ENCODE measurements at regions not wholly inside any gene's neighbourhood (a gene's known extent, or its start where the extent isn't known, plus 50 kb on each side); places are given as distances from the start of the nearest gene placed in this dataset.

- no CpG with 5 or more reads among the region's 10 CpGs for WGBS (ENCODE audit: insufficient coverage, insufficient read length)
- H3K27me3 ChIP-seq (ENCODE audit: control insufficient read depth, insufficient read depth, low read length) = no peaks in the 10 kb centered on the region
- no peak for DNase-seq (ENCODE audit: low read depth, low spot score)
- H3K9me3 ChIP-seq (ENCODE audit: control insufficient read depth, insufficient read depth, low read length) = no peaks in the 10 kb centered on the region
- no peaks in the 10 kb centered on the region for H3K36me3 ChIP-seq (ENCODE audit: control insufficient read depth, insufficient read depth, low read length)
- no peak overlapping the region for H3K27ac ChIP-seq (ENCODE audit: low read length)
- no peaks in the 10 kb centered on the region; the same call in 1 of the 2 replicates for H3K4me1 ChIP-seq (ENCODE audit: control insufficient read depth, insufficient read depth, low read length)
- no peak overlapping the region for H3K4me3 ChIP-seq (ENCODE audit: low read length)
Observed at GRCh38 chr2:7721413-7721995, 804.3 kb downstream of the RNF144A start.

GRCh38 chr2:7722212-7722910 is 805.1 kb downstream of the RNF144A start:
- Histone ChIP-seq H3K4me1 (ENCODE audit: control insufficient read depth, insufficient read depth, low read length) (no peaks in the 10 kb centered on the region; the same call in 1 of the 2 replicates), H3K36me3 (ENCODE audit: control insufficient read depth, insufficient read depth, low read length) (no peaks in the 10 kb centered on the region), H3K27ac (ENCODE audit: low read length) (no peak overlapping the region), H3K4me3 (ENCODE audit: low read length) (no peak overlapping the region), H3K9me3 (ENCODE audit: control insufficient read depth, insufficient read depth, low read length) (no peaks in the 10 kb centered on the region), H3K27me3 (ENCODE audit: control insufficient read depth, insufficient read depth, low read length) (no peaks in the 10 kb centered on the region)
- DNase-seq (ENCODE audit: low read depth, low spot score) = no peak
- WGBS (ENCODE audit: insufficient coverage, insufficient read length) = no CpG with 5 or more reads among the region's 13 CpGs

- Histone ChIP-seq H3K36me3 (ENCODE audit: control insufficient read depth, insufficient read depth, low read length) (no peaks in the 10 kb centered on the region), H3K27me3 (ENCODE audit: control insufficient read depth, insufficient read depth, low read length) (no peaks in the 10 kb centered on the region), H3K4me1 (ENCODE audit: control insufficient read depth, insufficient read depth, low read length) (no peaks in the 10 kb centered on the region; the same call in 1 of the 2 replicates), H3K27ac (ENCODE audit: low read length) (no peak overlapping the region), H3K9me3 (ENCODE audit: control insufficient read depth, insufficient read depth, low read length) (no peaks in the 10 kb centered on the region), H3K4me3 (ENCODE audit: low read length) (no peak overlapping the region)
- no CpG with 5 or more reads among the region's 5 CpGs for WGBS (ENCODE audit: insufficient coverage, insufficient read length)
- DNase-seq (ENCODE audit: low read depth, low spot score) = no peak
Observed at GRCh38 chr2:7724336-7724735, 807.1 kb downstream of the RNF144A start.

GRCh38 chr2:7725171-7725849 is 808.1 kb downstream of the RNF144A start:
- no CpG with 5 or more reads among the region's 9 CpGs for WGBS (ENCODE audit: insufficient coverage, insufficient read length)
- no peak for DNase-seq (ENCODE audit: low read depth, low spot score)
- no peaks in the 10 kb centered on the region for H3K9me3 ChIP-seq (ENCODE audit: control insufficient read depth, insufficient read depth, low read length)
- no peaks in the 10 kb centered on the region; the same call in 1 of the 2 replicates for H3K4me1 ChIP-seq (ENCODE audit: control insufficient read depth, insufficient read depth, low read length)
- no peaks in the 10 kb centered on the region for H3K36me3 ChIP-seq (ENCODE audit: control insufficient read depth, insufficient read depth, low read length)
- H3K27ac ChIP-seq (ENCODE audit: low read length) = no peak overlapping the region
- no peaks in the 10 kb centered on the region for H3K27me3 ChIP-seq (ENCODE audit: control insufficient read depth, insufficient read depth, low read length)
- no peak overlapping the region for H3K4me3 ChIP-seq (ENCODE audit: low read length)

- 100% methylated on average over 1 of the region's 1 CpG for WGBS (ENCODE audit: insufficient coverage, insufficient read length)
Observed at GRCh38 chr2:7725850-7726242, 808.6 kb downstream of the RNF144A start.

GRCh38 chr2:7726989-7727388 is 809.8 kb downstream of the RNF144A start:
- no CpG with 5 or more reads among the region's 3 CpGs for WGBS (ENCODE audit: insufficient coverage, insufficient read length)
- H3K9me3 ChIP-seq (ENCODE audit: control insufficient read depth, insufficient read depth, low read length) = no peaks in the 10 kb centered on the region
- no peaks in the 10 kb centered on the region; the same call in 1 of the 2 replicates for H3K4me1 ChIP-seq (ENCODE audit: control insufficient read depth, insufficient read depth, low read length)
- no peak for DNase-seq (ENCODE audit: low read depth, low spot score)
- H3K27me3 ChIP-seq (ENCODE audit: control insufficient read depth, insufficient read depth, low read length) = no peaks in the 10 kb centered on the region
- no peaks in the 10 kb centered on the region for H3K36me3 ChIP-seq (ENCODE audit: control insufficient read depth, insufficient read depth, low read length)
- H3K4me3 ChIP-seq (ENCODE audit: low read length) = no peak overlapping the region
- H3K27ac ChIP-seq (ENCODE audit: low read length) = no peak overlapping the region

More at GRCh38 chr2:7725850-7726242, 808.6 kb downstream of the RNF144A start:
- no peaks in the 10 kb centered on the region for H3K27me3 ChIP-seq (ENCODE audit: control insufficient read depth, insufficient read depth, low read length)
- H3K36me3 ChIP-seq (ENCODE audit: control insufficient read depth, insufficient read depth, low read length) = no peaks in the 10 kb centered on the region
- H3K4me3 ChIP-seq (ENCODE audit: low read length) = no peak overlapping the region
- DNase-seq (ENCODE audit: low read depth, low spot score) = no peak
- H3K27ac ChIP-seq (ENCODE audit: low read length) = no peak overlapping the region
- no peaks in the 10 kb centered on the region; the same call in 1 of the 2 replicates for H3K4me1 ChIP-seq (ENCODE audit: control insufficient read depth, insufficient read depth, low read length)
- no peaks in the 10 kb centered on the region for H3K9me3 ChIP-seq (ENCODE audit: control insufficient read depth, insufficient read depth, low read length)

GRCh38 chr2:7728388-7728787 is 811.2 kb downstream of the RNF144A start:
- DNase-seq (ENCODE audit: low read depth, low spot score) = no peak
- H3K9me3 ChIP-seq (ENCODE audit: control insufficient read depth, insufficient read depth, low read length) = no peaks in the 10 kb centered on the region
- H3K36me3 ChIP-seq (ENCODE audit: control insufficient read depth, insufficient read depth, low read length) = no peaks in the 10 kb centered on the region
- no peak overlapping the region for H3K27ac ChIP-seq (ENCODE audit: low read length)
- WGBS (ENCODE audit: insufficient coverage, insufficient read length) = no CpG with 5 or more reads among the region's 8 CpGs
- H3K4me1 ChIP-seq (ENCODE audit: control insufficient read depth, insufficient read depth, low read length) = no peaks in the 10 kb centered on the region; the same call in none of the 2 replicates
- no peak overlapping the region for H3K4me3 ChIP-seq (ENCODE audit: low read length)
- H3K27me3 ChIP-seq (ENCODE audit: control insufficient read depth, insufficient read depth, low read length) = no peaks in the 10 kb centered on the region

GRCh38 chr2:7730449-7730848 is 813.2 kb downstream of the RNF144A start:
- no peak for DNase-seq (ENCODE audit: low read depth, low spot score)
- Histone ChIP-seq H3K27me3 (ENCODE audit: control insufficient read depth, insufficient read depth, low read length) (no peaks in the 10 kb centered on the region), H3K27ac (ENCODE audit: low read length) (no peak overlapping the region), H3K4me1 (ENCODE audit: control insufficient read depth, insufficient read depth, low read length) (no peaks in the 10 kb centered on the region; the same call in none of the 2 replicates), H3K9me3 (ENCODE audit: control insufficient read depth, insufficient read depth, low read length) (no peaks in the 10 kb centered on the region), H3K4me3 (ENCODE audit: low read length) (no peak overlapping the region), H3K36me3 (ENCODE audit: control insufficient read depth, insufficient read depth, low read length) (no peaks in the 10 kb centered on the region)
- WGBS (ENCODE audit: insufficient coverage, insufficient read length) = no CpG with 5 or more reads among the region's 5 CpGs

- WGBS (ENCODE audit: insufficient coverage, insufficient read length) = no CpG with 5 or more reads among the region's 4 CpGs
- Histone ChIP-seq H3K27ac (ENCODE audit: low read length) (no peak overlapping the region), H3K36me3 (ENCODE audit: control insufficient read depth, insufficient read depth, low read length) (no peaks in the 10 kb centered on the region), H3K4me1 (ENCODE audit: control insufficient read depth, insufficient read depth, low read length) (no peaks in the 10 kb centered on the region; the same call in 1 of the 2 replicates), H3K27me3 (ENCODE audit: control insufficient read depth, insufficient read depth, low read length) (no peaks in the 10 kb centered on the region), H3K9me3 (ENCODE audit: control insufficient read depth, insufficient read depth, low read length) (no peaks in the 10 kb centered on the region), H3K4me3 (ENCODE audit: low read length) (no peak overlapping the region)
- no peak for DNase-seq (ENCODE audit: low read depth, low spot score)
Observed at GRCh38 chr2:7730990-7731389, 813.8 kb downstream of the RNF144A start.

- no peak for DNase-seq (ENCODE audit: low read depth, low spot score)
- no peaks in the 10 kb centered on the region for H3K36me3 ChIP-seq (ENCODE audit: control insufficient read depth, insufficient read depth, low read length)
- no peaks in the 10 kb centered on the region for H3K9me3 ChIP-seq (ENCODE audit: control insufficient read depth, insufficient read depth, low read length)
- H3K27me3 ChIP-seq (ENCODE audit: control insufficient read depth, insufficient read depth, low read length) = no peaks in the 10 kb centered on the region
- WGBS (ENCODE audit: insufficient coverage, insufficient read length) = no CpG with 5 or more reads among the region's 5 CpGs
- no peak overlapping the region for H3K4me3 ChIP-seq (ENCODE audit: low read length)
- H3K4me1 ChIP-seq (ENCODE audit: control insufficient read depth, insufficient read depth, low read length) = no peaks in the 10 kb centered on the region; the same call in 1 of the 2 replicates
- H3K27ac ChIP-seq (ENCODE audit: low read length) = no peak overlapping the region
Observed at GRCh38 chr2:7732497-7732896, 815.3 kb downstream of the RNF144A start.

All from iPS DF 6.9 (cell line).